H9 (cell line): ENCODE measurements at regions not wholly inside any gene's neighbourhood (a gene's known extent, or its start where the extent isn't known, plus 50 kb on each side); places are given as distances from the start of the nearest gene placed in this dataset.

ENCODE experiments used
- DNase-seq: peaks from one replicate; pipeline ENCODE4 v3.0.0-alpha.2; 2017
- H2AFZ ChIP-seq: one replicate; pipeline ENCODE4 v1.6.1; 2013; ENCODE audit warnings: mild to moderate bottlenecking, low read length, control low read depth, moderate library complexity
- H2AK5ac ChIP-seq: 2 replicates; pipeline ENCODE4 v1.6.1; 2013; ENCODE audit warnings: low read length, control low read depth, mixed read lengths; ENCODE audit not compliant: insufficient read length
- H2BK120ac ChIP-seq: one replicate; pipeline ENCODE4 v1.6.1; 2013; ENCODE audit warnings: low read depth, mild to moderate bottlenecking, low read length, control low read depth, inconsistent platforms; ENCODE audit not compliant: poor library complexity, severe bottlenecking
- H2BK12ac ChIP-seq: 2 replicates; pipeline ENCODE4 v1.6.1; 2013; ENCODE audit warnings: low read length, control low read depth, mixed read lengths, low read depth; ENCODE audit not compliant: insufficient read length
- H2BK15ac ChIP-seq: 2 replicates; pipeline ENCODE4 v1.6.1; 2013; ENCODE audit warnings: low read depth, low read length, control low read depth
- H2BK20ac ChIP-seq: one replicate; pipeline ENCODE4 v1.6.1; 2013; ENCODE audit warnings: low read depth, mild to moderate bottlenecking, low read length, control low read depth, inconsistent platforms; ENCODE audit not compliant: poor library complexity, severe bottlenecking
- H2BK5ac ChIP-seq: 2 replicates; pipeline ENCODE4 v1.6.1; 2013; ENCODE audit warnings: low read length, control low read depth, mixed read lengths; ENCODE audit not compliant: insufficient read length
- H3K14ac ChIP-seq: 2 replicates; pipeline ENCODE4 v1.6.1; 2013; ENCODE audit warnings: low read length, control low read depth; ENCODE audit not compliant: insufficient read depth
- H3K18ac ChIP-seq: 2 replicates; pipeline ENCODE4 v1.6.1; 2013; ENCODE audit warnings: low read depth, mild to moderate bottlenecking, mixed read lengths, low read length, control low read depth; ENCODE audit not compliant: insufficient read length
- H3K23ac ChIP-seq: 2 replicates; pipeline ENCODE4 v1.6.1; 2013; ENCODE audit warnings: low read length, control low read depth, mixed read lengths, low read depth; ENCODE audit not compliant: insufficient read length
- H3K23me2 ChIP-seq: 2 replicates; pipeline ENCODE4 v1.6.1; 2013; ENCODE audit warnings: low read depth, mild to moderate bottlenecking, mixed read lengths, low read length, control low read depth; ENCODE audit not compliant: insufficient read length, poor library complexity, severe bottlenecking
- H3K27ac ChIP-seq: 2 replicates; pipeline ENCODE4 v1.5.1; 2013; ENCODE audit warnings: low read length, control low read depth, mixed read lengths, low read depth; ENCODE audit not compliant: insufficient read length
- H3K27me3 ChIP-seq: 2 replicates; pipeline ENCODE4 v1.6.1; 2013; ENCODE audit warnings: low read length, control low read depth, inconsistent platforms; ENCODE audit not compliant: insufficient read depth
- H3K4ac ChIP-seq: 2 replicates; pipeline ENCODE4 v1.6.1; 2013; ENCODE audit warnings: low read depth, mild to moderate bottlenecking, control low read depth, inconsistent platforms, low read length, moderate library complexity
- H3K4me1 ChIP-seq: 2 replicates; pipeline ENCODE4 v1.6.1; 2013; ENCODE audit warnings: low read length, control low read depth, inconsistent platforms; ENCODE audit not compliant: insufficient read depth
- H3K4me2 ChIP-seq: 2 replicates; pipeline ENCODE4 v1.6.1; 2013; ENCODE audit warnings: low read length, control low read depth, mixed read lengths; ENCODE audit not compliant: insufficient read length, insufficient read depth
- H3K56ac ChIP-seq: 2 replicates; pipeline ENCODE4 v1.6.1; 2013; ENCODE audit warnings: low read depth, mild to moderate bottlenecking, mixed read lengths, low read length, control low read depth; ENCODE audit not compliant: insufficient read length
- H3K79me1 ChIP-seq: 2 replicates; pipeline ENCODE4 v1.6.1; 2013; ENCODE audit warnings: low read depth, mild to moderate bottlenecking, moderate library complexity, low read length, control low read depth, inconsistent platforms; ENCODE audit not compliant: insufficient read depth, poor library complexity, severe bottlenecking
- H3K79me2 ChIP-seq: 2 replicates; pipeline ENCODE4 v1.6.1; 2013; ENCODE audit warnings: low read length, control low read depth, inconsistent platforms; ENCODE audit not compliant: insufficient read depth
- H3K9ac ChIP-seq: 2 replicates; pipeline ENCODE4 v1.6.1; 2013; ENCODE audit warnings: low read length, control low read depth, mixed read lengths; ENCODE audit not compliant: insufficient read length; ENCODE audit errors: extremely low read depth
- H3K9me3 ChIP-seq: one replicate; pipeline ENCODE4 v1.6.1; 2013; ENCODE audit warnings: low read depth, low read length, inconsistent platforms; ENCODE audit not compliant: control insufficient read depth
- H3T11ph ChIP-seq: one replicate; pipeline ENCODE4 v1.6.1; 2013; ENCODE audit warnings: mild to moderate bottlenecking, low read length, control low read depth, inconsistent platforms
- H4K20me1 ChIP-seq: one replicate; pipeline ENCODE4 v1.6.1; 2013; ENCODE audit not compliant: control insufficient read depth, insufficient read length, insufficient read depth
- H4K5ac ChIP-seq: 2 replicates; pipeline ENCODE4 v1.6.1; 2013; ENCODE audit warnings: low read depth, mild to moderate bottlenecking, mixed read lengths, low read length, control low read depth; ENCODE audit not compliant: insufficient read length
- H4K8ac ChIP-seq: replicated peaks from 2 replicates; pipeline ENCODE4 v1.6.1; 2013; ENCODE audit warnings: low read length, control low read depth, mixed read lengths, low read depth; ENCODE audit not compliant: insufficient read length
- H4K91ac ChIP-seq: 2 replicates; pipeline ENCODE4 v1.6.1; 2013; ENCODE audit warnings: low read depth, mild to moderate bottlenecking, moderate library complexity, mixed read lengths, low read length, control low read depth; ENCODE audit not compliant: insufficient read length
- H3K27ac Mint-ChIP-seq, 3 experiments: 2 replicates in 2 of 3; 3 replicates in 1 of 3; pipeline ENCODE4 v1.8.0; 2020 to 2021; ENCODE audit warnings: mixed read lengths in 3 of 3, mild to moderate bottlenecking in 1 of 3, moderate library complexity in 1 of 3
- H3K27me3 Mint-ChIP-seq: 2 replicates; pipeline ENCODE4 v1.8.0; 2021; ENCODE audit warnings: low read depth, mild to moderate bottlenecking, moderate library complexity, mixed read lengths
- H3K36me3 Mint-ChIP-seq, 3 experiments: 2 replicates in 2 of 3; 3 replicates in 1 of 3; pipeline ENCODE4 v1.8.0; 2020 to 2021; ENCODE audit warnings: low read depth in 3 of 3, mixed read lengths in 3 of 3; ENCODE audit not compliant: insufficient read depth in 1 of 3
- H3K4me1 Mint-ChIP-seq, 2 experiments: 2 replicates each; pipeline ENCODE4 v1.8.0; 2020; ENCODE audit warnings: mixed read lengths in 2 of 2
- H3K4me3 Mint-ChIP-seq, 2 experiments: 2 replicates in 1 of 2; 3 replicates in 1 of 2; pipeline ENCODE4 v1.8.0; 2020 to 2021; ENCODE audit warnings: mild to moderate bottlenecking in 2 of 2, mixed read lengths in 2 of 2, moderate library complexity in 1 of 2
- H3K9me3 Mint-ChIP-seq, 2 experiments: 2 replicates in 1 of 2; 3 replicates in 1 of 2; pipeline ENCODE4 v1.8.0; 2020; ENCODE audit warnings: mild to moderate bottlenecking in 2 of 2, mixed read lengths in 2 of 2, moderate library complexity in 1 of 2
- CTCF ChIP-seq: fragments of 200-600 bp; sonication (generic); conservative IDR thresholded peaks from 3 replicates; pipeline ENCODE4 v1.8.0; 2021; ENCODE audit warnings: antibody characterized with exemption, mild to moderate bottlenecking
- WGBS: extraction: QIAGEN DNeasy Blood & Tissue Kit; methylation state at CpG from one replicate; pipeline ENCODE4 v1.1.7; 2013; ENCODE audit warnings: missing lambda C conversion rate, low lambda C conversion rate, mixed read lengths; ENCODE audit not compliant: insufficient read length; ENCODE audit errors: extremely low coverage; 5-methylcytosine and 5-hydroxymethylcytosine counted together

- no peak overlapping the region for H2BK15ac ChIP-seq
- WGBS, result no CpG with 5 or more reads among the region's 5 CpGs
- H2BK120ac ChIP-seq, result no peak overlapping the region
- H3K18ac ChIP-seq, result peak overlapping the region; percentile 27
- H4K91ac ChIP-seq, result no peak overlapping the region
- H3T11ph ChIP-seq, result no peak overlapping the region
- Mint-ChIP-seq H3K27ac (no peak overlapping the region), H3K4me1 (no peaks in the 10 kb centered on the region), H3K9me3 (no peaks in the 10 kb centered on the region; a peak in 1 of 5 replicates), H3K36me3 (no peaks in the 10 kb centered on the region; a peak in 1 of 7 replicates), H3K27me3 (no peaks in the 10 kb centered on the region), H3K4me3 (no peak overlapping the region)
- no peak overlapping the region for H3K27ac ChIP-seq
- no peaks in the 10 kb centered on the region for H3K4me1 ChIP-seq
- no peak overlapping the region for H3K9ac ChIP-seq
- no peak overlapping the region for H3K56ac ChIP-seq
- no peaks in the 10 kb centered on the region for H3K79me2 ChIP-seq
- no peak overlapping the region for H3K4ac ChIP-seq
- no peak overlapping the region for H2BK20ac ChIP-seq
- no peak overlapping the region for H2BK5ac ChIP-seq
- DNase-seq, result no peak
- H4K20me1 ChIP-seq, result no peaks in the 10 kb centered on the region
- H3K4me2 ChIP-seq, result no peak overlapping the region
- no peaks in the 10 kb centered on the region for H3K27me3 ChIP-seq
- H4K5ac ChIP-seq, result no peak overlapping the region
- no peak overlapping the region for H2AFZ ChIP-seq
- H3K79me1 ChIP-seq, result no peaks in the 10 kb centered on the region
- no peak overlapping the region for H4K8ac ChIP-seq
- H3K23ac ChIP-seq, result no peak overlapping the region
- H3K14ac ChIP-seq, result peak overlapping the region; percentile 11; the same call in 1 of the 2 replicates
- H3K9me3 ChIP-seq, result no peaks in the 10 kb centered on the region
- TF ChIP-seq CTCF, result no peak
- H2BK12ac ChIP-seq, result no peak overlapping the region
- H3K23me2 ChIP-seq, result no peaks in the 10 kb centered on the region
- no peak overlapping the region for H2AK5ac ChIP-seq
Observed at GRCh38 chr1:219088778-219089557, 84.7 kb upstream of the LYPLAL1 start.
